DLD1 (cell line): ENCODE measurements at regions not wholly inside any gene's neighbourhood (a gene's known extent, or its start where the extent isn't known, plus 50 kb on each side); places are given as distances from the start of the nearest gene placed in this dataset.

Source experiments
- in situ Hi-C: cut with HindIII; loops from 2 replicates; pipeline ENCODE4 v1.10.0; 2017; ENCODE audit warnings: low sequenced_read_pairs

- in situ Hi-C loops: no loop called here
These were observed 916.8 kb downstream of the GALC start for GRCh38 chr14:87076146-87076545.

- in situ Hi-C loops: no loop called here
These were observed 919.0 kb downstream of the GALC start for GRCh38 chr14:87073880-87074570.

- in situ Hi-C loops: no loop called here
These were observed 925.4 kb downstream of the GALC start for GRCh38 chr14:87067591-87067990.

GRCh38 chr14:87067061-87067460 lies 925.9 kb downstream of the GALC start:
- in situ Hi-C loops: no loop called here

GRCh38 chr14:87066221-87066817 lies 926.7 kb downstream of the GALC start:
- in situ Hi-C loops: no loop called here

- in situ Hi-C loops: no loop called here
These were observed 927.6 kb downstream of the GALC start for GRCh38 chr14:87065366-87065765.

GRCh38 chr14:87063181-87063580 lies 929.8 kb downstream of the GALC start:
- in situ Hi-C loops: no loop called here

GRCh38 chr14:87060405-87060804 lies 932.6 kb downstream of the GALC start:
- in situ Hi-C loops: no loop called here

GRCh38 chr14:87059060-87059839 lies 933.7 kb downstream of the GALC start:
- in situ Hi-C loops: no loop called here

GRCh38 chr14:87055007-87055406 lies 938.0 kb downstream of the GALC start:
- in situ Hi-C loops: no loop called here

- in situ Hi-C loops: no loop called here
These were observed 940.2 kb downstream of the GALC start for GRCh38 chr14:87052646-87053225.

GRCh38 chr14:87050421-87050820 lies 942.6 kb downstream of the GALC start:
- in situ Hi-C loops: no loop called here

- in situ Hi-C loops: no loop called here
These were observed 943.0 kb downstream of the GALC start for GRCh38 chr14:87049950-87050349.

GRCh38 chr14:87046960-87047359 lies 946.0 kb downstream of the GALC start:
- in situ Hi-C loops: no loop called here

- in situ Hi-C loops: no loop called here
These were observed 947.0 kb downstream of the GALC start for GRCh38 chr14:87045956-87046355.

- in situ Hi-C loops: no loop called here
These were observed 947.7 kb downstream of the GALC start for GRCh38 chr14:87045246-87045645.

GRCh38 chr14:87044807-87045206 lies 948.2 kb downstream of the GALC start:
- in situ Hi-C loops: no loop called here

- in situ Hi-C loops: no loop called here
These were observed 949.2 kb downstream of the GALC start for GRCh38 chr14:87043667-87044200.

- in situ Hi-C loops: no loop called here
These were observed 950.6 kb downstream of the GALC start for GRCh38 chr14:87042354-87042753.

- in situ Hi-C loops: no loop called here
These were observed 951.5 kb downstream of the GALC start for GRCh38 chr14:87041290-87042020.

- in situ Hi-C loops: no loop called here
These were observed 958.3 kb downstream of the GALC start for GRCh38 chr14:87034680-87035079.
